ENCODE measurements at regions not wholly inside any gene's neighbourhood (a gene's known extent, or its start where the extent isn't known, plus 50 kb on each side); places are given as distances from the start of the nearest gene placed in this dataset.
"Not testable (repeated sequence)": the region's sequence is repeated elsewhere in the genome, so short reads cannot be mapped to it uniquely, and the experiment has no call there.

GRCh38 chr5:17333755-17334154 is 116.3 kb downstream of the BASP1 start:
- H3K9me3 ChIP-seq = peaks cover 0 to 5% (median 0%) of the 10 kb centered on the region in 4 donors
- WGBS = 81% methylated on average over 3 of the region's 3 CpGs
- intact Hi-C loops (cut with DNase I) = no loop called here
- no peak overlapping the region for H3K27ac ChIP-seq (replicated peaks in 1 of 4)
- no peaks in the 10 kb centered on the region for H3K36me3 ChIP-seq
- H3K27me3 ChIP-seq = no peaks in the 10 kb centered on the region
- H3K4me1 ChIP-seq = no peaks in the 10 kb centered on the region
- DNase-seq (ENCODE audit: extremely low spot score) = no peak
- no peak for TF ChIP-seq POLR2A (IDR thresholded peaks at IDR 0.05; ENCODE audit: low read depth)
- TF ChIP-seq CTCF (IDR thresholded peaks at IDR 0.05) = no peak
- TF ChIP-seq POLR2AphosphoS5 (IDR thresholded peaks at IDR 0.05) = no peak
- no peak for TF ChIP-seq EP300 (IDR thresholded peaks at IDR 0.05)
- no peak overlapping the region for H3K4me3 ChIP-seq

GRCh38 chr5:17336054-17336453 is 118.6 kb downstream of the BASP1 start:
- Histone ChIP-seq H3K9me3 (peaks cover 0 to 5% (median 0%) of the 10 kb centered on the region in 4 donors), H3K4me3 (no peak overlapping the region), H3K27me3 (no peaks in the 10 kb centered on the region), H3K4me1 (no peaks in the 10 kb centered on the region), H3K36me3 (no peaks in the 10 kb centered on the region), H3K27ac (replicated peaks in 1 of 4) (no peak overlapping the region)
- intact Hi-C loops (cut with DNase I) = no loop called here
- 89% methylated on average over 1 of the region's 1 CpG for WGBS
- DNase-seq (ENCODE audit: extremely low spot score) = no peak
- TF ChIP-seq POLR2A (IDR thresholded peaks at IDR 0.05; ENCODE audit: low read depth) (no peak), EP300 (IDR thresholded peaks at IDR 0.05) (no peak), POLR2AphosphoS5 (IDR thresholded peaks at IDR 0.05) (no peak), CTCF (IDR thresholded peaks at IDR 0.05) (no peak)

- intact Hi-C loops (cut with DNase I); H3K27ac ChIP-seq (replicated peaks in 1 of 4): not testable (repeated sequence)
- WGBS = 77% methylated on average over 3 of the region's 3 CpGs
These were observed 119.3 kb downstream of the BASP1 start for GRCh38 chr5:17336723-17337122.

GRCh38 chr5:17339841-17340240 is 122.4 kb downstream of the BASP1 start:
- no peaks in the 10 kb centered on the region for H3K27me3 ChIP-seq
- no peaks in the 10 kb centered on the region for H3K4me1 ChIP-seq
- no peak overlapping the region for H3K4me3 ChIP-seq
- DNase-seq (ENCODE audit: extremely low spot score) = no peak
- 76% methylated on average over 1 of the region's 1 CpG for WGBS
- H3K9me3 ChIP-seq = peaks cover 0 to 5% (median 0%) of the 10 kb centered on the region in 4 donors
- H3K27ac ChIP-seq (replicated peaks in 1 of 4) = no peak overlapping the region
- H3K36me3 ChIP-seq = no peaks in the 10 kb centered on the region
- intact Hi-C loops (cut with DNase I) = no loop called here
- no peak for TF ChIP-seq POLR2A (IDR thresholded peaks at IDR 0.05; ENCODE audit: low read depth)
- TF ChIP-seq EP300 (IDR thresholded peaks at IDR 0.05) = no peak
- no peak for TF ChIP-seq POLR2AphosphoS5 (IDR thresholded peaks at IDR 0.05)
- TF ChIP-seq CTCF (IDR thresholded peaks at IDR 0.05) = no peak

More at GRCh38 chr5:17336723-17337122, 119.3 kb downstream of the BASP1 start:
- DNase-seq (ENCODE audit: extremely low spot score); H3K4me3 ChIP-seq; H3K9me3 ChIP-seq; H3K27me3 ChIP-seq; H3K4me1 ChIP-seq; H3K36me3 ChIP-seq: not testable (repeated sequence)

GRCh38 chr5:17340379-17340778 is 122.9 kb downstream of the BASP1 start:
- WGBS = 44% methylated on average over 2 of the region's 2 CpGs
- DNase-seq (ENCODE audit: extremely low spot score) = no peak
- no peak overlapping the region for H3K4me3 ChIP-seq

More at GRCh38 chr5:17340379-17340778, 122.9 kb downstream of the BASP1 start:
- H3K27ac ChIP-seq (replicated peaks in 1 of 4) = no peak overlapping the region
- no peaks in the 10 kb centered on the region for H3K27me3 ChIP-seq
- H3K4me1 ChIP-seq = no peaks in the 10 kb centered on the region
- H3K9me3 ChIP-seq = peaks cover 0 to 5% (median 0%) of the 10 kb centered on the region in 4 donors
- no peak for TF ChIP-seq POLR2AphosphoS5 (IDR thresholded peaks at IDR 0.05)
- no peak for TF ChIP-seq EP300 (IDR thresholded peaks at IDR 0.05)
- TF ChIP-seq CTCF (IDR thresholded peaks at IDR 0.05) = no peak
- no peak for TF ChIP-seq POLR2A (IDR thresholded peaks at IDR 0.05; ENCODE audit: low read depth)
- intact Hi-C loops (cut with DNase I) = no loop called here
- H3K36me3 ChIP-seq = no peaks in the 10 kb centered on the region
